Gastrocnemius medialis (tissue), 4 donors: ENCODE measurements at regions not wholly inside any gene's neighbourhood (a gene's known extent, or its start where the extent isn't known, plus 50 kb on each side); places are given as distances from the start of the nearest gene placed in this dataset.

Experiments
- CTCF ChIP-seq, 5 experiments: fragments of 450-650 bp in 3 of 5; fragments of 200-600 bp in 2 of 5; sonication (generic) in 2 of 5; IDR thresholded peaks in 4 of 5; conservative IDR thresholded peaks in 1 of 5; 1 replicate in 4 of 5; 2 replicates in 1 of 5; pipeline ENCODE4 v1.5.1; 2016 to 2019; ENCODE audit warnings: antibody characterized with exemption in 5 of 5, mild to moderate bottlenecking in 3 of 5, moderate library complexity in 3 of 5
- POLR2A ChIP-seq, 2 donors: fragments of 450-650 bp; IDR thresholded peaks; one replicate each; pipeline ENCODE4 v1.6.1; 2017; ENCODE audit warnings: antibody characterized with exemption in 2 of 2, mild to moderate bottlenecking in 2 of 2, moderate library complexity in 2 of 2

- TF ChIP-seq CTCF (IDR thresholded peaks at IDR 0.05 in 4 of 5, conservative IDR thresholded peaks at IDR 0.05 in 1 of 5) = no peak
- TF ChIP-seq POLR2A (IDR thresholded peaks at IDR 0.05) = no peak
Observed at GRCh38 chr15:77696871-77697270, 64.2 kb upstream of the LINGO1 start.
